HG03565 (cell line): ENCODE measurements at regions not wholly inside any gene's neighbourhood (a gene's known extent, or its start where the extent isn't known, plus 50 kb on each side); places are given as distances from the start of the nearest gene placed in this dataset.

Experiments
- ATAC-seq: cut with Tn5 transposase; IDR thresholded peaks from one replicate; pipeline ENCODE4 v1.9.1; 2021; ENCODE audit warnings: mild to moderate bottlenecking, moderate library complexity; ENCODE audit not compliant: unreplicated experiment

DNA sequence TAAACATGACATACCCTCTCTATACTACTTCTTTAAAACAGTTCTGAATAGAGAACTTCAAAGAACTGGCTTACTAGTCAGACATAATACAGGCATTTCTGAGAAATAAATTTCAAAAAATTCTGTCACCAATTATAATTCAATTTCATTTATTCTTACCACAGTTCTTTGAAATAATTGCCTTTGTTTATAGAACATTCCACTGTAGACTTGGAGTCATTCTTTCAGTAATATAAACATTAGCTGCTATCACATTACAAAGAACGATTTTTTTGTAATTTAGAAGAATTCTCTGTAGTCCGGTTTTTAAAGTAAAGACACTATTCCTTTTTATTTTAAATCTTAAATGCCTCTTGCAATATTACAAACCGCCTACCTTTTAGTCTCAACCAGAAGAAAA is 146.4 kb upstream of the COL11A1 start:
- no peak for ATAC-seq

DNA sequence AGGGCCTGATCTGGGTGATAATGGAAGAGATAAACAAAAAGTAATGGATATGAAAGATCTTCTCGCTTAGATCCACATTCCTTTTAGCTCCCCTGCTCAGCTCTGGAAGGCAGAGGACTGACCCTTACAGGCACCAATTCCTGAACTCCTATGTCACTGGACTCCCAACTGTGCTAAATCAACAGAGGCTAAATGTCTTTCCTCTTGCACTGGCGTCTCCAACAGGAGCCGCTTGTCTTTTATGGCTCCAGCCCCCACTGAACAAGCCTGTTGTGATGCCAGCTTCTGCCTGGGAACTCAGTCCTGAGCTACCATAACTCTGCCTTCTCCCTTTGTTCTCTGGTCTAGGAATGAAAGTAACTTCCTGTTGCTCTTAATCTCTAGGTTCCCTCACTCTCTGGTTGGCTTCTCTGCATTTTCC is 142.1 kb upstream of the COL11A1 start:
- no peak for ATAC-seq

DNA sequence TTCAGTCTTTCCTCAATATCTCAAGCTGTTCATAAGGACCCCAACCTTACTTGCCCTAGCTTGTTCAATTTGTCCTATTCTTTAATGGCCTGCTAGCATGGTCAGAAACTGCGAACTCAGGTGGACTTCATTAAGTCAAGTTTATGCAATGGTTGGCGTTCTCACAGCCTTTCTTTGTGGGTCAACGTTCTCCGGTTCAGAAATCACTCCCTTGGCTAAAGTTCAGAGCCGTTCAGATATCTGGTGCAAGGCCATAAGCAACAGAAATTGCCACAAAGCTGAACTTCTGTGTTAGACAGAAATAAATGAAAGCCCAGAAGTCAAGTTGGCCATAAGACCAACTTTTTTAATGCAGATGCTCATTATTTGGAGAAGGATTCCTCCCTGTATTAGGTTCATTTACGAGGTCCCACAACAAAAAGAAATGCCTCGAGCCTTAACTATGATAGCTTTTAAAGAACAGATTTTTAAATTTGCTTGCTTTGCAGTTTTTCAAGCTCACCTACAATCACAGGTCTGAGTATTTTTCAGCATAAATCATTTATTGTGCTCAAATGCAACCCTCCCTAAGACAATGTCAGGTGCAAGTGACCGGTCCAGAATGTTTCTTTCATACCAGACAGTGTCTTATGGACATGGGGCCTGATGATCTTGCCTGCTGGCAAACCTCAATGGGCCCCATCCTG is 140.2 kb upstream of the COL11A1 start:
- ATAC-seq: no peak

DNA sequence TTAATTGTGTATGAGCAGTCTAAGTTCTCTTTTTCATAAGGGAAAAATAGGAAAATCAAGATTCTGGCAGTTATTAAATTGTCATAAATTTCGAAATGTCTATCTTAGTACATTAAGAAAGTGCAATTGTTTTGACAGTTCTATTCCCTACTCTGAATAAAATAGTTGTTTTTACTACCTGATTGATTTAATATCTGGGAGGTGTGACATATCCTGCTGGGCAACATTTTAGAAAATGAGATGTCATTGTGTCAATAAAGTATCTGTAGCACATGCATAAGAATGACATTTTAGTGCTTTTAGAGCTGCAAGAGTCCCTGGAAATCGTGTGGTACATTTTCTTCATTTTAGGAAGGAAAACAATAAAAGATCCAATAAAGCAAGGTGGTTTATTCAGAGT is 139.2 kb upstream of the COL11A1 start:
- ATAC-seq: no peak

DNA sequence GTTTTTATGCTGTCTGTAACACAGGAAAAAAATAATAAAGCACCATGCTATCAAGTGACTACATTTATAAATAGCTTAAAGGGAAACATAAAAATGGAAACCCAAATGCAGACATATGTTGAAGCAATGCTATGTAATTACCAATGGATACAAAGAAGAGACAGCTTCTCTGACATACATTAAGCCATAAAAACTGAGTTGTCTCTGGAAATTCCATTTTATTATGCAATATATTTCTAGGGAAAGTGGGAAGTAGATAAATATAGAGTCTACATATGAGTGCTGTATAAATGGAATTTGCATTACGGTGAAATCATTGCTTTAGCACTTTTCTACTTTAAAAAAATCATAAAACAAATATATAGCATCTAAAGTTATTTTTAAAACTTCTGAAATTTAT is 135.2 kb upstream of the COL11A1 start:
- no peak for ATAC-seq

DNA sequence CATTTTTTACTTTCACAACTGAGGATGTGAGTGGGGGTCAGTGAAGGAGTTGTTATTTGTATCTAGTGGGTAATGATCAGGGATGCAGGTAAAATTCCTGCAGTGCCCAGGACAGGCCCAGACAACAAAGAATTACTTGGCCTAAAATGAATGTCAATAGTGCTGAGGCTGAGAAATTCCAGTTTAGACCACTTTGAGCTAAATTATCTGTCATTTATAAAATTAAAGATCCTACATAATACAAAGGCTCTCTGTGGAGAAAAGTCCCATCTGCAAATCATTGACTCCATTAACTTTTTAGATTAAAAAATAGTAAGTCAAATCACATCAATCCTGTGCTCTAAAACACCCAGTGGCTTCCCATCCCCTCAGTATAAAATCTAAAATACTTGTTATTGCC is 130.7 kb upstream of the COL11A1 start:
- no peak for ATAC-seq

DNA sequence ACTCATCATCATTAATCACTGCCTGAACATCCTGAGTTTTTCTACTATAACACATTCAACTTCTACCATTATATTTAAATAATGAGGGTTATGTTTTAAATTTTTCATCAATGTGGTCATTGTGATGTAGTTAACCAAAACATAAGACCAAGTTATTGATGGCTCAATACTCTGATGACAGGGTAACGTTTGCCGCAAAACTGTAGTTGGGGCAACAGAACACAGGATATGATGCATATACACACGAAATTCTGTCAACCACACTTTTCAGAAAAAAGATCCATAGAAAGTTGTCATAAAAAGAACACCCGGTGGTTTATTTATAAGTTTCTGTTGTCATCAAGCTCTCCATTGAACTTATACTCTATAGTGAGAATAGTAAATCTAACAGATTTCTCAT is 121.7 kb upstream of the COL11A1 start:
- ATAC-seq: no peak

DNA sequence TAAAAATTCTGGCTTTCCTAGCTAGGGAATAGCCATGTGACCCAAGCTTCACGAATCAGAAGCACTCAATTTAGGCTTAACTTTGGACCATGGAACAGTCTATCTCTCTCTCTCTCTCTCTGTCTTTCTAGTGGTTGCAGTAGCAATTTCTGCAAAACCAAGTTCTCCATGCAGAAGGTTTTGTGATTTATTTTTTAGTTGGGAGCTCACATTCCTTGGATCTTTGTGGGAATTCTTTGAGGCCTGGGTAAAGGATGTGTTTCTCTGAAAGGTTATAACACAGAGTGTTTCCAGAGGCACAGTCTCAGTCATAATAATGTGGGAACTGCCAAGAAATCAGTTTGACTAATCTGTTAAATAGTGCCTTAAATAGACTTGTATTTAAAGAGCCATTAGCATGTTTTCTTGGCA is 112.3 kb upstream of the COL11A1 start:
- no peak for ATAC-seq

DNA sequence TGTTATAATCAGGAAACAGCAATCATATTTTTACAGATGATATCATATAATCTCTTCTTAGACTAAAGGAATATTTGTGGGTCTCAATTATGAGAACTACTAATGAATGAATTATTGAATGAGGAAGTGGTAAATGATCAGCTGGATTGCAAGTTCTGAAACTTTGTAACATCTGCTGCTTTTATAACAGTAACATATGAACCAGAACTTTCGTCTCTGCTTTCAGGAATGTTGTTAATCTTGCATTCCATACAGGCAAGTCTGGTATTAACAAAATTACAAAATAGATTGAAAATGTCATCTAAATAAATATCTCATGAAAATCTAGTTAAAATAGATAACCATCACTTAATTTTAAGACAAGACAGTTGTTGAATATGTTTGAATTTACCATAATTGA is 110.5 kb upstream of the COL11A1 start:
- no peak for ATAC-seq

DNA sequence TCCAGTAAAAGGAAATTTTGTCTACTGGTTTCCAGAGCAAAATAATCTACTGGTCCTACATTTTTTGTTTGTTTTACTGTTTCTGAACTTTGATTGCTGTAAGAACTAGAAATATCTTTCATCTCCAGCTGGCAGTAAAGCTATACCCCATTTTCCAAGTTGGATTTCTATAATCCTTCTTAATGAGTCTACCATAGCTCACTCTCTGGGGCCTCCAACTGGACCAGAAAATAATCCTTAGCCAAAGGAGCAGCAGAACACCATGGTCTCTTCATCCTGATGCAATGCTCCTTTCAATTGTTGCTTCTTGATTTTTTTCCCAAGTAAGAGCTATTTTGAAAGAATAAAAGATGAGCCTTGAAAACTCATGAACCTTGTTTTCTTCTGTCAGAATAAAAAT is 110.0 kb upstream of the COL11A1 start:
- no peak for ATAC-seq

DNA sequence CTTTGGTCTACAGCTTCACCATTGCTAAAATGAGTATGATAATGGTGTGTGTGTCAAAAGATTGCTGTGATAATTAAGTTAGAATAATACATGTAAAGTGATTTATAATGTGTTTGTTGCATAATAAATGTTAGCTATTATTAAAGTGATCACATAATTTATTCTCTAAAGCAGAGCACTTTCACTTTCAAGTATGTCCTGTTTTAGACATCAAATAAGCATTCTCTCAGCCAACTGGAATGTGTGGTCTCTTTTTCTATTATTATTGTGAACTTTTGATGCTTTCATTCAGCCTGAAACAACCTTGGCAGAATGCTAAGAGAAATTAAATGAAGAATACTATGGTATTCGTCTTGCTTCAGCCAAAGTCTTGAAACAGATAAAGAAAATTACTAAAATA is 102.8 kb upstream of the COL11A1 start:
- ATAC-seq: no peak

DNA sequence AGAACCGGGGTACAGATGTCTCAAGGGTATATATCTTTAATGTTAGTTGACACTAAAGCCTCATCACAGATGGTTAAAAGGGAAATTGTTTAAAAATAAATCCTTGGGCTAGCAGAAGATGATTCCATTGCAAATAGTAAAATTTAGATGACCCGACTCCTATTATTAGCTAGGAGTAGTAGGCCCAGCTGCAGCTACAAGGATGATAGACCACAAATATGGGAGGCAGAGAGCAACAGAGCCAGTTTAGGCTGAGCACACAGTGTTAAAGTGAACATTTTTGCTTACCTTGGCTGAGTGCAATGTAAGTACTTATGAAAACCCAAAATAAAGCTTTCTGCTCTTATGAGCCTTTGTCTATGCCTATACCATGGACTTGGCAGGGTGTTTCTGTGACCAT is 100.5 kb upstream of the COL11A1 start:
- ATAC-seq: no peak

DNA sequence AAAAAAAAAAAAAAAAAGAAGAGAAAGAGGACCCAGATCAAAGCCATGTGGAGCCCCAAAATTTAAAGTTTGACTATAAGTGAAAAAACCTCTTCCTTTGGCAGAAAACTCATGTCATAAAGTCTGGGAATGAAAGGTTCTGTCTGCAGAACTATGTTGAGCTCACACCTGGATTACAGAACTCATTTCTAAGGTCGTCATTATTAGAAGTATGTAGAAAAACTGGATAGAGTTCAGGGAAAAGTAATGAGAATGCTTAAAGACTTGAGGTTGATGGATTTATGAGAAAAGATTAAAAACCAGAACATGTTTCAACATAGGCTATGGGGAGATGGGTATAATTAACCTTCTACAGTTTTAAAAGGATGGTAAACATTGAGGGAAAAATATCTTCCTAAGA is 90.7 kb upstream of the COL11A1 start:
- no peak for ATAC-seq

DNA sequence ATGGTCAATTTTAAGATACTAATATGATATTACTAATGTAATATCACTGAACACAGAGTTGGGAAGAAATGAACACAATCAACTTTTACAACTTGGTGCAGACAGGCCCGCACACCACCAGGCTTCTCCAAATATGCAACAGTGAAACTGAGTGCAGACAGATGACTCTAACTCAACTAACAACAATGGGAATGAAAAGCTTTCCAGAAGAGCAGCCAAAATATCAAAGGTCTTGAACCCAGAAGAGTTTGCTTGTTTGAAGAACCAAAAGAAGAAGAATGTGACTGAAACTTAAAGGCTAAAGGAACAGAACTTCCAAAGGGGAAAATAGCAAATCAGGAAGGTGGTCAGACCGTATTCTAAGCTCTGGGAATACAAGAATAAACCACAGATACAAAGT is 89.8 kb upstream of the COL11A1 start:
- ATAC-seq: no peak

DNA sequence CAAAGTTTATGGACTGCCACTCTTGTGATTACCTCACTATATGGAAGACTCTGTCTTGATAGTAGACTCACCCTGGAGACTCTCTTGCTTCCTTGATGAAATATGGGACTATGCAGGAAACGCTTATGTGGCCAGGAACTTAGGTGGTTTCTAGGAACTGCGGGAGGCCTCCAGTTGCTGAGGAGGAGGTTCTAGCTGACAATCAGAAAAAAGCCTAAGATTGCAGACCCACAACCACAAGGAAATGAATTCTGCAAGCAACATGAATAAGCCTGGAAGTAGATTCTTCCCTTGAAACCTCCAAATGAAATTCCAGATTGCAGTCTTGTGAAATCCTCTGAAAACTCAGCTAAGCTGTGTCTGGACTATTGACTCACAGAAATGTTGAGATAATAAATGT is 88.9 kb upstream of the COL11A1 start:
- no peak for ATAC-seq

DNA sequence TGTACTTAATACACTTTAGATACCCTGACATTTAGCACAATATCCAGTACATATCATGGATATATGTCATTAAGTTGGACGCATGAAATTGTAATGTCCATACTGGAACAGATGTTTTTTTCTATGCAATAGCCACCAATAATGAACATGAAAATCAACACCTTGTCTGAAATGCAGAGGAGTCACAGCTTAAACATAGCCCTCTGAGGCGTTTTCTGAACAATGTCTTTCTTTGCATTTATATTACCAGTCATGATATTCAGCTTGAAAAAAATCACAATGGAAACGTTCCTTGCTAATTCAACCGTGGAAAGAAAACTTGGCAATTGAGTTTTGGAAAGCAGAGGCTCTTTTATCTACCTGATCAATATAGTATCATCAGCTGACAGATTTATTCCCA is 86.7 kb upstream of the COL11A1 start:
- ATAC-seq: no peak

DNA sequence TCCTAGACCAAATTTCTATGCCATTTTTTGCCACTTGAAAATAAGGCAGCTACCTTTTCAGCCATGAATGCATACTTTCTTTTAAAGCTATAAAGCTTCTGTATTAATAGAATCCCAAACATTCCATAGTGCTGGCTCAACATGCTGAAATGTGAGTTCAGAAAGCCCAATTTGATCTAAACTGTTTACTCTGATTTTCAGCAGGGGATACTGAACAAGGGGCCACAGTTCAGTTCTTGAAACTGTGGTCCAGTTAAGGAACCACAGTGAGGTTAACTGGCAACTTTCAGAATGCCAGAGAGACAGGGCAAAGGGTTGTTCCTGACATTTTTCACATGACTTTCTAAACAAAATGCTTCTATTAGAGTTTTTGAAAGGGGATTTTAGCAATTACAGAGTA is 85.7 kb upstream of the COL11A1 start:
- no peak for ATAC-seq

DNA sequence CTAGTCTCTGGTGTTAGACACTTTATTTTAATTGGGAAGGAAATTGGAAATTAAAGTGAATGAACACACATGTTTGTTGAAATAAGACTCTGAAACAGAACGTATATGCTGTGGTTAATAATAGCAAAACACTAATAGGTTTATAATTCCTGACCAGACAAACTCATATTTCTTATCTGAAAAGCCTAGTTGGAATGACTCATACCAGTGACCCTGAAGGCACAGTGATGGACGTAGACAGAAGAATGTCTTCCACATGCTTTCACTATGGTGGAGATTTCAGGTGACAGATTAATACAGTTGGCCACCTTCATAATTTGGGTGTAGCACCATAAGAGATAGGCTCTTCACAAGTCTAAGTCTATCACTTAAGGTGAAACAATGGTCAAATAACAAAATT is 83.0 kb upstream of the COL11A1 start:
- no peak for ATAC-seq

DNA sequence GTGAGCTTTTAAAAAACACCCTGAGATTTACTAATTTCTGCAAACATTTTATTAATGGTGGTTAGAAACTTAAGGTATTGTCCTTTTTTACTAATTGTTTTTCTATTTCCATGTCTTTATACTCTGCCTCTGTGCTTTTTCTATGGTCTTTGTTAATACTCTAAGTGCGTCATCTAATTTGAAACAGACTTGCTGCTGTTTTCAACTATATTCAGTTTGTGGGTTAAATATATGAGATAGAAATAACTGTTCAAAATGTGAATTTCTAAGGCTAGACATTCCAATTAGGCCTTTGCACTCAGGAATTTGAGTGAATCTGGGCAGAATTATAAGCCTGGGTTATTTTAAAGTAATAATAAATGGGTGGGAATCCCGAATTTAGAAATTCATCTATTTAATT is 82.4 kb upstream of the COL11A1 start:
- no peak for ATAC-seq

DNA sequence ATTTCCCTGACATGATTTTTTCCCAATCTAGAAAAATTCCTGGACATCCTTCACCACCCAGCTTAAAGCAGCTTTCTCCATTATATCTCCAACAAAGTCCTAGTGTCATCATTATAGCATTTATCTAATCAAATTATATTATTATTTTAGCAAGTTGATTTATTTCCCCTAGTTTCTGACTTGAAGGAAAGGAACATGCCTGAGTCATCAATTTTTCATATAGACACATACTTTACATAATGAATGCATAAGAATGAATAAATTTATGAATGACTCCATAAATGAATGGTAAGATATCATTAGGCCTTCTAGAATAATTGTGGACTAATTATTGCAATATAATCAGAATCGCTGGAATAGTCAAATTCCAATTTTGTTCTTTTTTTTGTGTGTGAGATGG is 79.4 kb upstream of the COL11A1 start:
- no peak for ATAC-seq

DNA sequence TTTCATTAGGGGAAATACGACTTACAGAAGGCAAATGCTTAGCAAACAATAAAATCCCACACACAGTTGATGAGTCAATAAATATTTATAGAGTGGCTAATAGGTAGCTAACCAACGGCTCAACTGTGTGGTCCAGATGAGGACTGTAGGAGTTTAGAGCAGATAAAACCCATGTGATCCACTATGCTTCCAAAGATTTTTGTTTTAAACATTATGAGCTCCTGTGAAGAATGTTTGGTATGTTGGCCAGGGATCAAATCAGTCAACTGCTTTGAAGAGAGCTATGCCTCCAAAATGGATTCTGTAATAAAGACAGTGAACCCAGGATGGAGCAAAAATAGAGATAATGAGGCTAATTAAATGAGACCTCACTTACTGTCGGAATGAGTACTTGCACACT is 72.3 kb upstream of the COL11A1 start:
- ATAC-seq: no peak

DNA sequence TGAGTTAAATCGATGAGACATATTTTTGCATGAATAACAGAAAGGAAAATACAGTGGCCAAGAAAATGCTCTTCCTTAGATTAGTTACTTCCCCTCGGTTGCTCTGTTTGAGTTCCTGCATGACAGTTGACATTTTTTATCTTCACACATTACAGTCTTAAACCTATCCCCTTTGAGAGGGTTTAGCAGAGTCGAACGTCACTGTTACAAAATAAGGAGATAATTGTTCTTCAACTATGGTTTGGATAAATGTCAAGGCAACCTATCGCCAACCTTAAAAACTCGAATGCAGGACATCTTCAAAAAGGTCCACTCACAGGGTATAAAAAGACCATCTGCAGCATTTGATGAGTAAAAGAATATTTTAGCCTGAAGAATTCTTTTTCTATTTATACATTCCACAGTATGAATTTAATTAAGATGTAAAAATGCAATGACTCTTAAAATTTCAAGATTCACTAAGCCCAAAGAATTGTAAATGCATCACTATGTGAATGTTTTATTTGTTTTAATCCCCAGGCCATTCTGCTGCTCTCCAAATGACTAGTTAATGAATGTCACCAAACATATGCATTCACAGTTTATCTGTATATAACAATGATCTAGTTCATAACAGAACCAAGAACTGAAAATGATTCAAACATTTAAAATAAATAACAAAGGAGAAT is 68.9 kb upstream of the COL11A1 start:
- no peak for ATAC-seq

DNA sequence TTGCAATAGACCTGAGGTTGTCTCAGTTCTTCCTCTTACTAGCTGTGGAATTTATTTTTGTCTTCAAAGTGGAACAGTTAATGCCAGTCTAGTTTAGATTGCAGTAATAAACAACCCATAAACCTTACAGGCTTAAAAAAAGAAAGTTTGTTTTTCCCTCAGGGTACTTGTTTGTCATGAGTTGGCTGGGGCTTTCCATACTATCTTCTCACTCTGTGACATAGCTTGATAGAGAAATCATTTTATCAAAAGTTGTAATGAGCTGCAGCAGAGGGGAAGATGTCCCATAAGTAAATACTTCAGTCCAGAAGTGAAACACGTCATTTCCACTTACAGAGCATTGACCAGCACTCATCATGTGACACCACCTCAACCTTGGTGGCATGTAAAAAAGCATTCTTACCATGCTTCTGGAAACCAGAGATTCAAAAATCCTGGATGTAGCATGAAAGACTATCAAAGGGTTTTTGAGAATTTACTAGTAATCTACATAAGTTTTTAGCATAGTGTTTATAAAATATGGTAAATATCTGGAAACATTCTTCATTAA is 62.8 kb upstream of the COL11A1 start:
- ATAC-seq: no peak
